ENCODE measurements at regions not wholly inside any gene's neighbourhood (a gene's known extent, or its start where the extent isn't known, plus 50 kb on each side); places are given as distances from the start of the nearest gene placed in this dataset.

GRCh38 chr7:155378959-155379871 is 78.7 kb upstream of the EN2 start:
- Histone ChIP-seq H3K79me2 (ENCODE audit: low read depth) (no peaks in the 10 kb centered on the region), H3K4me2 (no peak overlapping the region), H3K9me3 (ENCODE audit: insufficient read depth, low read depth) (no peaks in the 10 kb centered on the region), H3K27ac (no peak overlapping the region), H3K36me3 (ENCODE audit: low read depth) (no peaks in the 10 kb centered on the region), H2AFZ (no peak overlapping the region), H3K9me2 (ENCODE audit: insufficient read depth) (no peaks in the 10 kb centered on the region), H4K20me1 (ENCODE audit: insufficient read depth) (no peaks in the 10 kb centered on the region), H3K4me1 (replicated peaks; ENCODE audit: insufficient read depth) (no peaks in the 10 kb centered on the region), H3K4me3 (no peak overlapping the region), H3F3A (ENCODE audit: insufficient read depth, low read depth) (no peaks in the 10 kb centered on the region), H3K27me3 (ENCODE audit: insufficient read depth, low read depth) (peaks cover 97% of the 10 kb centered on the region)
- POLR2A ChIA-PET (ENCODE audit: unreplicated experiment) = no interaction called here
- no TSS peak for BruUV-seq (replicated peaks)
- TF ChIP-seq CTCF (conservative IDR thresholded peaks at IDR 0.05) (no peak), EZH2 (IDR thresholded peaks at IDR 0.05; ENCODE audit: low read depth) (peak; percentile 17; the same call in 1 of the 2 replicates)
- DNase-seq = no peak
- CTCF ChIA-PET = interaction anchor here (0.5 to 0.6 kb wide), 2 partner anchors 75 to 219 kb away, joined by 3 read pairs; no protein-coding TSS in a partner anchor
- intact Hi-C loops (cut with micrococcal nuclease; ENCODE audit: unreplicated experiment) = no loop called here

- no TSS peak for BruUV-seq (replicated peaks)
- Histone ChIP-seq H3K27me3 (ENCODE audit: insufficient read depth, low read depth) (peaks cover 100% of the 10 kb centered on the region), H3K4me1 (replicated peaks; ENCODE audit: insufficient read depth) (no peaks in the 10 kb centered on the region), H3K9me2 (ENCODE audit: insufficient read depth) (no peaks in the 10 kb centered on the region), H3K9me3 (ENCODE audit: insufficient read depth, low read depth) (no peaks in the 10 kb centered on the region), H4K20me1 (ENCODE audit: insufficient read depth) (no peaks in the 10 kb centered on the region), H3F3A (ENCODE audit: insufficient read depth, low read depth) (no peaks in the 10 kb centered on the region), H3K36me3 (ENCODE audit: low read depth) (no peaks in the 10 kb centered on the region), H2AFZ (no peak overlapping the region), H3K4me2 (no peak overlapping the region), H3K4me3 (no peak overlapping the region), H3K79me2 (ENCODE audit: low read depth) (no peaks in the 10 kb centered on the region), H3K27ac (no peak overlapping the region)
- DNase-seq = peak; percentile 46 to 55
- intact Hi-C loops (cut with micrococcal nuclease; ENCODE audit: unreplicated experiment) = loop anchor here (1.0 to 10.0 kb wide), 3 partner anchors 214 to 388 kb away; no protein-coding TSS in a partner anchor
- 0 out of 2 replicates have a peak, but pooled peaks have one; percentile 36 for TF ChIP-seq EZH2 (IDR thresholded peaks at IDR 0.05; ENCODE audit: low read depth)
- peak; percentile 85 for TF ChIP-seq CTCF (conservative IDR thresholded peaks at IDR 0.05)
- ChIA-PET POLR2A (ENCODE audit: unreplicated experiment) (no interaction called here), CTCF (interaction anchor here (0.5 kb wide), 1 partner anchor 218 kb away, joined by 3 read pairs; no protein-coding TSS in a partner anchor)
Observed at GRCh38 chr7:155380221-155380861, 77.6 kb upstream of the EN2 start.

GRCh38 chr7:155380976-155381851 is 76.7 kb upstream of the EN2 start:
- intact Hi-C loops (cut with micrococcal nuclease; ENCODE audit: unreplicated experiment) = loop anchor here (1.0 to 10.0 kb wide), 3 partner anchors 214 to 387 kb away; no protein-coding TSS in a partner anchor

More at GRCh38 chr7:155380976-155381851, 76.7 kb upstream of the EN2 start:
- CTCF ChIA-PET = interaction anchor here (0.6 kb wide), 1 partner anchor 439 kb away, joined by 4 read pairs; no protein-coding TSS in a partner anchor
- Histone ChIP-seq H3K9me3 (ENCODE audit: insufficient read depth, low read depth) (no peaks in the 10 kb centered on the region), H3K27me3 (ENCODE audit: insufficient read depth, low read depth) (peaks cover 100% of the 10 kb centered on the region), H3K4me1 (replicated peaks; ENCODE audit: insufficient read depth) (no peaks in the 10 kb centered on the region), H2AFZ (no peak overlapping the region), H3K9me2 (ENCODE audit: insufficient read depth) (no peaks in the 10 kb centered on the region), H3F3A (ENCODE audit: insufficient read depth, low read depth) (no peaks in the 10 kb centered on the region), H4K20me1 (ENCODE audit: insufficient read depth) (no peaks in the 10 kb centered on the region), H3K4me2 (no peak overlapping the region), H3K79me2 (ENCODE audit: low read depth) (no peaks in the 10 kb centered on the region), H3K27ac (no peak overlapping the region), H3K4me3 (no peak overlapping the region), H3K36me3 (ENCODE audit: low read depth) (no peaks in the 10 kb centered on the region)
- POLR2A ChIA-PET (ENCODE audit: unreplicated experiment) = no interaction called here
- DNase-seq = no peak
- TF ChIP-seq EZH2 (IDR thresholded peaks at IDR 0.05; ENCODE audit: low read depth) = no peak
- no peak for TF ChIP-seq CTCF (conservative IDR thresholded peaks at IDR 0.05)
- BruUV-seq (replicated peaks) = no TSS peak
